ENCODE measurements at regions not wholly inside any gene's neighbourhood (a gene's known extent, or its start where the extent isn't known, plus 50 kb on each side); places are given as distances from the start of the nearest gene placed in this dataset.

- TF ChIP-seq CTCF (IDR thresholded peaks at IDR 0.05) (no peak), EZH2 (IDR thresholded peaks at IDR 0.05; ENCODE audit: borderline replicate concordance, insufficient read depth, low read depth, low read length, poor library complexity, severe bottlenecking) (no peak)
Observed at GRCh38 chr4:126752126-126752525, 880.6 kb upstream of the INTU start.

All from B cell (primary cell).